Uterus (tissue), 2 donors: ENCODE measurements at regions not wholly inside any gene's neighbourhood (a gene's known extent, or its start where the extent isn't known, plus 50 kb on each side); places are given as distances from the start of the nearest gene placed in this dataset.

Experiments
- POLR2A ChIP-seq, 2 donors: fragments of 450-650 bp; IDR thresholded peaks; one replicate each; pipeline ENCODE4 v1.6.1; 2016; ENCODE audit warnings: antibody characterized with exemption in 2 of 2, mild to moderate bottlenecking in 1 of 2, moderate library complexity in 1 of 2
- TF ChIP-seq, protein P1 (sequence below), 4 experiments: fragments of 200-600 bp in 2 of 4; fragments of 450-650 bp in 2 of 4; sonication (generic) in 2 of 4; IDR thresholded peaks; one replicate each; pipeline ENCODE4 v1.5.1; 2016 to 2019; ENCODE audit warnings: antibody characterized with exemption in 4 of 4, mild to moderate bottlenecking in 2 of 4, moderate library complexity in 1 of 4

DNA sequence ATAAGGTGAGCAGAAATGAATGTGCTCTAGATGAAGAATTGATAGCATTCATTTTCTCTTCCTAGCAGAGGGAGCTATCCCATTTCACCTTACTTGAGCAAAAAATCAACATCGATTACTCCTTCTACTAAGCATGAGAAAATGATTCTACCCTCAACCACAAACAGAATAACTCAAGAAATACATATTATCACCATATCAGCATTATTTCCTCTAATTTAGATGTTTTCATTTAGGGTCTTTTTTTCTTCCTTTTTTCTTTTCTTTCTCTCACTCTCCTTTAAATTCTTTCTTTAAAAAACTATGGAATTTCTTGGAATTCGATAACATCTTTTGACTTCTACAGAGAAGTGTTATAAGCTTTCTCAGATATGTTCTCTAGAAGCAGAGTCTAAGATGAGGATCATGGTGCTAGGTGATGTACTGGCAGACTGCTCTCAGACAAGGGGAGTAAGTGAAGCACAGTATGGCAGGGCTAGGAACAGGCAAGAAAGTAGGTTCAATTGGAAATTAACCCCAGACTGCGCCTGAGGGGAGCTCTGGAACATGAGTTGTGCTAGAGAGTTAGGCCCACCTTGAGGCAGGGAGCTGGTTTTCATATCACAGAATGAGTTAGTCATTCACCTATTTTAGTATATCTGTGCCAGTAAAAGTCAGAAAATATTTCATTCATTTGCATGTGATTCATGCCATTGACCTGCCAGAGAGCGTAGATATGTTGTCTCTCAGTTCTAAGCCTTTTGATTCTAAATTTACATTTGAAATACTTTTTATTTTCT is 279.2 kb upstream of the KCNH8 start:
- TF ChIP-seq POLR2A (IDR thresholded peaks at IDR 0.05), result no peak
- TF ChIP-seq, protein P1, sequence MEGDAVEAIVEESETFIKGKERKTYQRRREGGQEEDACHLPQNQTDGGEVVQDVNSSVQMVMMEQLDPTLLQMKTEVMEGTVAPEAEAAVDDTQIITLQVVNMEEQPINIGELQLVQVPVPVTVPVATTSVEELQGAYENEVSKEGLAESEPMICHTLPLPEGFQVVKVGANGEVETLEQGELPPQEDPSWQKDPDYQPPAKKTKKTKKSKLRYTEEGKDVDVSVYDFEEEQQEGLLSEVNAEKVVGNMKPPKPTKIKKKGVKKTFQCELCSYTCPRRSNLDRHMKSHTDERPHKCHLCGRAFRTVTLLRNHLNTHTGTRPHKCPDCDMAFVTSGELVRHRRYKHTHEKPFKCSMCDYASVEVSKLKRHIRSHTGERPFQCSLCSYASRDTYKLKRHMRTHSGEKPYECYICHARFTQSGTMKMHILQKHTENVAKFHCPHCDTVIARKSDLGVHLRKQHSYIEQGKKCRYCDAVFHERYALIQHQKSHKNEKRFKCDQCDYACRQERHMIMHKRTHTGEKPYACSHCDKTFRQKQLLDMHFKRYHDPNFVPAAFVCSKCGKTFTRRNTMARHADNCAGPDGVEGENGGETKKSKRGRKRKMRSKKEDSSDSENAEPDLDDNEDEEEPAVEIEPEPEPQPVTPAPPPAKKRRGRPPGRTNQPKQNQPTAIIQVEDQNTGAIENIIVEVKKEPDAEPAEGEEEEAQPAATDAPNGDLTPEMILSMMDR (IDR thresholded peaks at IDR 0.05), result no peak
